ENCODE measurements at regions not wholly inside any gene's neighbourhood (a gene's known extent, or its start where the extent isn't known, plus 50 kb on each side); places are given as distances from the start of the nearest gene placed in this dataset.
A peak's percentile ranks its signal among the peaks of the same experiment; 100 is the strongest.

DNA sequence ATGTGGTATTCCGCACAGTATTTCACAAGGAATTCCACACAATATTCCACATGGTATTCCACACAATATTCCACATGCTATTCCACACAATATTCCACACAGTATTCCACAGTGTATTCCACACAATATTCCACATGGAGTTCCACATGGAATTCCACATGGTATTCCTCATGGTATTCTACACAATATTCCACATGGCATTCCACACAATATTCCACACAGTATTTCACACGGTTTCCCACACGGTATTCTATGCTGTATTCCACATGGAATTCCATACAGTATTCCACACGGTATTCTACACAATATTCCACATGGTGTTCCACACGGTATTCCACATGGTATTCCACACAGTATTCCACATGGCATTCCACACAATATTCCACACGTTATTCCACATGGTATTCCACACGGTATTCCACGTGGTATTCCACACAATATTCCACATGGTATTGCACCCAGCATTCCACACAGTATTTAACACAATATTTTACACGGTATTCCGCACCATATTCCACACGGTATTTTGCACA, 137.3 kb upstream of the CHST15 start:
- ChIA-PET CTCF (no interaction called here), POLR2A (no interaction called here)
- H3K4me1 ChIP-seq (ENCODE audit: control insufficient read depth, insufficient read depth, low read length): no peaks in the 10 kb centered on the region
- TF ChIP-seq SCRT1 (tag by site-specific recombination; IDR thresholded peaks at IDR 0.05; ENCODE audit: borderline replicate concordance) (no peak), ZNF112 (tag by site-specific recombination; IDR thresholded peaks at IDR 0.05) (no peak), ZNF324 (tag by site-specific recombination; IDR thresholded peaks at IDR 0.05) (no peak), ZNF571 (tag by site-specific recombination; IDR thresholded peaks at IDR 0.05) (no peak), ZNF670 (tag by site-specific recombination; IDR thresholded peaks at IDR 0.05; ENCODE audit: low read depth) (no peak), ZSCAN23 (tag by site-specific recombination; IDR thresholded peaks at IDR 0.05) (no peak), ZNF426 (tag by site-specific recombination; IDR thresholded peaks at IDR 0.05) (no peak), ZNF664 (tag by site-specific recombination; IDR thresholded peaks at IDR 0.05) (no peak), ZNF596 (tag by site-specific recombination; IDR thresholded peaks at IDR 0.05) (no peak), ZNF626 (tag by site-specific recombination; IDR thresholded peaks at IDR 0.05) (no peak), ZNF514 (tag by site-specific recombination; IDR thresholded peaks at IDR 0.05) (no peak), ZBTB1 (tag by site-specific recombination; IDR thresholded peaks at IDR 0.05) (no peak)
- TF ChIP-seq, protein P1, sequence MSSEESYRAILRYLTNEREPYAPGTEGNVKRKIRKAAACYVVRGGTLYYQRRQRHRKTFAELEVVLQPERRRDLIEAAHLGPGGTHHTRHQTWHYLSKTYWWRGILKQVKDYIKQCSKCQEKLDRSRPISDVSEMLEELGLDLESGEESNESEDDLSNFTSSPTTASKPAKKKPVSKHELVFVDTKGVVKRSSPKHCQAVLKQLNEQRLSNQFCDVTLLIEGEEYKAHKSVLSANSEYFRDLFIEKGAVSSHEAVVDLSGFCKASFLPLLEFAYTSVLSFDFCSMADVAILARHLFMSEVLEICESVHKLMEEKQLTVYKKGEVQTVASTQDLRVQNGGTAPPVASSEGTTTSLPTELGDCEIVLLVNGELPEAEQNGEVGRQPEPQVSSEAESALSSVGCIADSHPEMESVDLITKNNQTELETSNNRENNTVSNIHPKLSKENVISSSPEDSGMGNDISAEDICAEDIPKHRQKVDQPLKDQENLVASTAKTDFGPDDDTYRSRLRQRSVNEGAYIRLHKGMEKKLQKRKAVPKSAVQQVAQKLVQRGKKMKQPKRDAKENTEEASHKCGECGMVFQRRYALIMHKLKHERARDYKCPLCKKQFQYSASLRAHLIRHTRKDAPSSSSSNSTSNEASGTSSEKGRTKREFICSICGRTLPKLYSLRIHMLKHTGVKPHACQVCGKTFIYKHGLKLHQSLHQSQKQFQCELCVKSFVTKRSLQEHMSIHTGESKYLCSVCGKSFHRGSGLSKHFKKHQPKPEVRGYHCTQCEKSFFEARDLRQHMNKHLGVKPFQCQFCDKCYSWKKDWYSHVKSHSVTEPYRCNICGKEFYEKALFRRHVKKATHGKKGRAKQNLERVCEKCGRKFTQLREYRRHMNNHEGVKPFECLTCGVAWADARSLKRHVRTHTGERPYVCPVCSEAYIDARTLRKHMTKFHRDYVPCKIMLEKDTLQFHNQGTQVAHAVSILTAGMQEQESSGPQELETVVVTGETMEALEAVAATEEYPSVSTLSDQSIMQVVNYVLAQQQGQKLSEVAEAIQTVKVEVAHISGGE (tag by site-specific recombination; conservative IDR thresholded peaks at IDR 0.05; ENCODE audit: low read depth): no peak
- TF ChIP-seq, protein P2, sequence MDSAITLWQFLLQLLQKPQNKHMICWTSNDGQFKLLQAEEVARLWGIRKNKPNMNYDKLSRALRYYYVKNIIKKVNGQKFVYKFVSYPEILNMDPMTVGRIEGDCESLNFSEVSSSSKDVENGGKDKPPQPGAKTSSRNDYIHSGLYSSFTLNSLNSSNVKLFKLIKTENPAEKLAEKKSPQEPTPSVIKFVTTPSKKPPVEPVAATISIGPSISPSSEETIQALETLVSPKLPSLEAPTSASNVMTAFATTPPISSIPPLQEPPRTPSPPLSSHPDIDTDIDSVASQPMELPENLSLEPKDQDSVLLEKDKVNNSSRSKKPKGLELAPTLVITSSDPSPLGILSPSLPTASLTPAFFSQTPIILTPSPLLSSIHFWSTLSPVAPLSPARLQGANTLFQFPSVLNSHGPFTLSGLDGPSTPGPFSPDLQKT (IDR thresholded peaks at IDR 0.05; ENCODE audit: borderline replicate concordance, low read depth, low read length): no peak
- H3K36me3 ChIP-seq (ENCODE audit: control insufficient read depth in 2 of 2, insufficient read depth in 1 of 2, low read length in 2 of 2): no peaks in the 10 kb centered on the region
- H3K4me3 ChIP-seq (ENCODE audit: low read depth, low read length): no peak overlapping the region
- H3K9me3 ChIP-seq (ENCODE audit: control insufficient read depth, insufficient read depth, low read depth, low read length): no peaks in the 10 kb centered on the region
- no peak overlapping the region for H3K27ac ChIP-seq (ENCODE audit: extremely low read depth, low read depth, low read length)

DNA sequence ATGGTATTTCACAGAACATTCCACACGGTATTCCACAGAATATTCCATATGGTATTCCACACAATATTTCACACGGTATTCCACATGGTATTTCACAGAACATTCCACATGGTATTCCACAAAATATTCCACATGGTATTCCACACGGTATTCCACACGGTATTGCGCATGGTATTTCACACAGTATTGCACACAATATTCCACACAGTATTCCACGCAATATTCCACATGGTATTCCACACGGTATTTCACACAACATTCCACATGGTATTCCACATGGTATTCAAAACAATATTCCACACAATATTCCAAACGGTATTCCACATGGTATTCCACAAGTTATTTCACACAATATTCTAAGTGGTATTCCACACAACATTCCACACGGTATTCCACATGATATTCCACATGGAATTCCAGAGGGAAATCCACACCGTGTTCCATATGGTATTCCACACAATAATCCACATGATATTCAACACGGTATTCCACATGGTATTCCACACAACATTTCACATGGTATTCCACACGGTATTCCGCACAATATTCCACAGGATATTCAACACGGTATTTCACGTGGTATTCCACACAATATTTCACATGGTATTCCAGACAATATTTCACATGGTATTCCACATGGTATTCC, 136.7 kb upstream of the CHST15 start:
- CTCF ChIA-PET: no interaction called here
- Histone ChIP-seq H3K4me1 (ENCODE audit: control insufficient read depth, insufficient read depth, low read length) (no peaks in the 10 kb centered on the region), H3K27ac (ENCODE audit: extremely low read depth, low read depth, low read length) (no peak overlapping the region), H3K36me3 (ENCODE audit: control insufficient read depth in 2 of 2, insufficient read depth in 1 of 2, low read length in 2 of 2) (no peaks in the 10 kb centered on the region), H3K4me3 (ENCODE audit: low read depth, low read length) (no peak overlapping the region), H3K9me3 (ENCODE audit: control insufficient read depth, insufficient read depth, low read depth, low read length) (no peaks in the 10 kb centered on the region)
- POLR2A ChIA-PET: no interaction called here
- TF ChIP-seq IKZF3 (tag by site-specific recombination; IDR thresholded peaks at IDR 0.05) (peak; percentile 55), ZNF221 (tag by site-specific recombination; IDR thresholded peaks at IDR 0.05; ENCODE audit: borderline replicate concordance) (no peak), ZNF623 (tag by site-specific recombination; IDR thresholded peaks at IDR 0.05) (no peak), ZSCAN23 (tag by site-specific recombination; IDR thresholded peaks at IDR 0.05) (no peak), ZNF837 (tag by site-specific recombination; IDR thresholded peaks at IDR 0.05) (no peak), ZNF585B (tag by site-specific recombination; IDR thresholded peaks at IDR 0.05) (no peak), ZNF341 (tag by site-specific recombination; IDR thresholded peaks at IDR 0.05; ENCODE audit: low read depth) (no peak), ZNF600 (tag by site-specific recombination; IDR thresholded peaks at IDR 0.05) (no peak)

All from HEK293 (cell line).